Sigmoid colon (tissue), 6 donors: ENCODE measurements at regions not wholly inside any gene's neighbourhood (a gene's known extent, or its start where the extent isn't known, plus 50 kb on each side); places are given as distances from the start of the nearest gene placed in this dataset.

Source experiments
- DNase-seq: peaks from one replicate; pipeline ENCODE4 v3.0.0-alpha.2; 2019
- H3K27ac ChIP-seq, 4 donors: fragments of 200-600 bp; sonication (generic); one replicate each; pipeline ENCODE4 v1.5.1; 2016 to 2019; ENCODE audit warnings: mild to moderate bottlenecking in 1 of 4
- H3K27me3 ChIP-seq, 3 donors: fragments of 200-600 bp; sonication (generic); one replicate each; pipeline ENCODE4 v1.5.1; 2019; ENCODE audit warnings: mild to moderate bottlenecking in 1 of 3
- H3K36me3 ChIP-seq, 4 donors: fragments of 200-600 bp; sonication (generic); one replicate each; pipeline ENCODE4 v1.5.1; 2016 to 2019
- H3K4me1 ChIP-seq, 4 donors: fragments of 200-600 bp; sonication (generic); one replicate each; pipeline ENCODE4 v1.5.1; 2017 to 2019
- H3K4me3 ChIP-seq, 4 donors: fragments of 200-600 bp; sonication (generic); one replicate each; pipeline ENCODE4 v1.5.1; 2017 to 2019; ENCODE audit warnings: mild to moderate bottlenecking in 2 of 4, moderate library complexity in 1 of 4
- H3K9me3 ChIP-seq, 4 donors: fragments of 200-600 bp in 3 of 4; sonication (generic) in 3 of 4; one replicate each; pipeline versions ENCODE4 v1.5.1 to v1.6.1; 2013 to 2019
- CTCF ChIP-seq, 4 experiments: fragments of 450-650 bp in 3 of 4; fragments of 200-600 bp in 1 of 4; IDR thresholded peaks; one replicate each; pipeline ENCODE4 v1.5.1; 2016 to 2019; ENCODE audit warnings: antibody characterized with exemption in 4 of 4, mild to moderate bottlenecking in 3 of 4, moderate library complexity in 2 of 4
- EP300 ChIP-seq, 4 donors: sonication (generic); formaldehyde crosslinking; IDR thresholded peaks; one replicate each; pipeline ENCODE4 v1.6.1; 2017; ENCODE audit warnings: antibody characterized with exemption in 4 of 4
- POLR2A ChIP-seq, 2 donors: fragments of 450-650 bp; IDR thresholded peaks; one replicate each; pipeline ENCODE4 v1.6.1; 2016; ENCODE audit warnings: antibody characterized with exemption in 2 of 2, mild to moderate bottlenecking in 2 of 2, moderate library complexity in 2 of 2
- POLR2AphosphoS5 ChIP-seq, 4 donors: sonication (generic); formaldehyde crosslinking; IDR thresholded peaks; one replicate each; pipeline ENCODE4 v1.6.1; 2017; ENCODE audit warnings: antibody characterized with exemption in 4 of 4
- WGBS, 2 donors: extraction: QIAGEN DNeasy Blood & Tissue Kit; methylation state at CpG; one replicate each; pipeline ENCODE4 v1.1.7; 2013; 5-methylcytosine and 5-hydroxymethylcytosine counted together
- intact Hi-C: fragments of 100-400 bp; cut with DNase I; formaldehyde crosslinking; loops from one replicate; pipeline ENCODE4 v1.15.1; 2023
- donor health status: healthy with polysubstance abuse.
- donor health status: healthy.

GRCh38 chr13:106789911-106790310, 222.0 kb upstream of the ARGLU1 start:
- TF ChIP-seq POLR2A (IDR thresholded peaks at IDR 0.05), result no peak
- TF ChIP-seq CTCF (IDR thresholded peaks at IDR 0.05), result no peak
- no peak for TF ChIP-seq EP300 (IDR thresholded peaks at IDR 0.05)
- TF ChIP-seq POLR2AphosphoS5 (IDR thresholded peaks at IDR 0.05), result no peak
- DNase-seq, result no peak
- Histone ChIP-seq H3K27me3 (no peaks in the 10 kb centered on the region), H3K4me1 (no peaks in the 10 kb centered on the region), H3K9me3 (no peaks in the 10 kb centered on the region), H3K27ac (no peak overlapping the region), H3K4me3 (no peak overlapping the region), H3K36me3 (no peaks in the 10 kb centered on the region)
- intact Hi-C loops, result no loop called here

- TF ChIP-seq EP300 (IDR thresholded peaks at IDR 0.05) (no peak), POLR2AphosphoS5 (IDR thresholded peaks at IDR 0.05) (no peak), POLR2A (IDR thresholded peaks at IDR 0.05) (no peak), CTCF (IDR thresholded peaks at IDR 0.05) (no peak)
- no peaks in the 10 kb centered on the region for H3K9me3 ChIP-seq
- H3K27ac ChIP-seq, result no peak overlapping the region
Observed at GRCh38 chr13:106786006-106786563, 218.1 kb upstream of the ARGLU1 start.

GRCh38 chr13:106774621-106775020, 206.7 kb upstream of the ARGLU1 start:
- TF ChIP-seq POLR2A (IDR thresholded peaks at IDR 0.05) (no peak), EP300 (IDR thresholded peaks at IDR 0.05) (no peak), POLR2AphosphoS5 (IDR thresholded peaks at IDR 0.05) (no peak), CTCF (IDR thresholded peaks at IDR 0.05) (no peak)
- H3K9me3 ChIP-seq, result no peaks in the 10 kb centered on the region
- H3K27ac ChIP-seq, result no peak overlapping the region
- 94 to 96% methylated on average over 1 of the region's 1 CpG for WGBS, 2 donors
- intact Hi-C loops, result no loop called here
- no peak overlapping the region for H3K4me3 ChIP-seq
- no peak for DNase-seq
- no peaks in the 10 kb centered on the region for H3K4me1 ChIP-seq
- H3K27me3 ChIP-seq, result no peaks in the 10 kb centered on the region
- no peaks in the 10 kb centered on the region for H3K36me3 ChIP-seq

More at GRCh38 chr13:106786006-106786563, 218.1 kb upstream of the ARGLU1 start:
- intact Hi-C loops, result no loop called here
- H3K27me3 ChIP-seq, result no peaks in the 10 kb centered on the region
- DNase-seq, result no peak
- no peaks in the 10 kb centered on the region for H3K36me3 ChIP-seq
- WGBS, 2 donors, result 60 to 71% methylated on average over 5 of the region's 5 CpGs
- H3K4me3 ChIP-seq, result no peak overlapping the region
- no peaks in the 10 kb centered on the region for H3K4me1 ChIP-seq

GRCh38 chr13:106772006-106772601, 204.2 kb upstream of the ARGLU1 start:
- intact Hi-C loops, result no loop called here
- Histone ChIP-seq H3K4me1 (no peaks in the 10 kb centered on the region), H3K9me3 (no peaks in the 10 kb centered on the region), H3K36me3 (no peaks in the 10 kb centered on the region), H3K27ac (no peak overlapping the region), H3K27me3 (no peaks in the 10 kb centered on the region), H3K4me3 (no peak overlapping the region)
- 51 to 60% methylated on average over 6 of the region's 6 CpGs for WGBS, 2 donors
- DNase-seq, result no peak
- no peak for TF ChIP-seq POLR2AphosphoS5 (IDR thresholded peaks at IDR 0.05)
- TF ChIP-seq CTCF (IDR thresholded peaks at IDR 0.05), result no peak
- no peak for TF ChIP-seq POLR2A (IDR thresholded peaks at IDR 0.05)
- TF ChIP-seq EP300 (IDR thresholded peaks at IDR 0.05), result no peak

- Histone ChIP-seq H3K27me3 (no peaks in the 10 kb centered on the region), H3K36me3 (no peaks in the 10 kb centered on the region), H3K27ac (no peak overlapping the region), H3K4me3 (no peak overlapping the region), H3K9me3 (no peaks in the 10 kb centered on the region), H3K4me1 (no peaks in the 10 kb centered on the region)
- TF ChIP-seq EP300 (IDR thresholded peaks at IDR 0.05) (no peak), CTCF (IDR thresholded peaks at IDR 0.05) (no peak), POLR2A (IDR thresholded peaks at IDR 0.05) (no peak), POLR2AphosphoS5 (IDR thresholded peaks at IDR 0.05) (no peak)
- no peak for DNase-seq
- intact Hi-C loops, result no loop called here
- 91 to 92% methylated on average over 3 of the region's 3 CpGs for WGBS, 2 donors
Observed at GRCh38 chr13:106768991-106769390, 201.1 kb upstream of the ARGLU1 start.
